Germinal center (tissue), 1 donor: ENCODE measurements at regions not wholly inside any gene's neighbourhood (a gene's known extent, or its start where the extent isn't known, plus 50 kb on each side); places are given as distances from the start of the nearest gene placed in this dataset.

Source experiments
- DNase-seq: peaks from one replicate; pipeline ENCODE4 v3.0.0; 2012; ENCODE audit warnings: mixed read lengths, low spot score

GRCh38 chr4:107317611-107318010 lies 281.5 kb upstream of the DKK2 start:
- no peak for DNase-seq

GRCh38 chr4:107315584-107315983 lies 279.5 kb upstream of the DKK2 start:
- no peak for DNase-seq

GRCh38 chr4:107314156-107314555 lies 278.0 kb upstream of the DKK2 start:
- DNase-seq, result no peak

GRCh38 chr4:107312366-107312765 lies 276.3 kb upstream of the DKK2 start:
- DNase-seq, result no peak

GRCh38 chr4:107304699-107305286 lies 268.7 kb upstream of the DKK2 start:
- DNase-seq, result no peak

GRCh38 chr4:107299646-107300045 lies 263.5 kb upstream of the DKK2 start:
- DNase-seq, result no peak

GRCh38 chr4:107292979-107293378 lies 256.9 kb upstream of the DKK2 start:
- DNase-seq, result no peak

GRCh38 chr4:107283587-107284559 lies 247.8 kb upstream of the DKK2 start:
- no peak for DNase-seq

- DNase-seq, result no peak
These were observed 243.6 kb upstream of the DKK2 start for GRCh38 chr4:107279733-107280132.

- no peak for DNase-seq
These were observed 242.8 kb upstream of the DKK2 start for GRCh38 chr4:107278791-107279483.

- DNase-seq, result no peak
These were observed 239.9 kb upstream of the DKK2 start for GRCh38 chr4:107276052-107276451.

- no peak for DNase-seq
These were observed 239.1 kb upstream of the DKK2 start for GRCh38 chr4:107275225-107275624.

GRCh38 chr4:107270614-107271013 lies 234.5 kb upstream of the DKK2 start:
- no peak for DNase-seq

GRCh38 chr4:107269175-107269574 lies 233.1 kb upstream of the DKK2 start:
- DNase-seq, result no peak

GRCh38 chr4:107265859-107266258 lies 229.7 kb upstream of the DKK2 start:
- DNase-seq, result no peak

- DNase-seq, result no peak
These were observed 225.2 kb upstream of the DKK2 start for GRCh38 chr4:107261241-107261874.

- no peak for DNase-seq
These were observed 222.2 kb upstream of the DKK2 start for GRCh38 chr4:107258359-107258758.

- DNase-seq, result no peak
These were observed 219.5 kb upstream of the DKK2 start for GRCh38 chr4:107255596-107255995.

- DNase-seq, result no peak
These were observed 219.0 kb upstream of the DKK2 start for GRCh38 chr4:107255114-107255513.

GRCh38 chr4:107253579-107254068 lies 217.5 kb upstream of the DKK2 start:
- no peak for DNase-seq

GRCh38 chr4:107253090-107253489 lies 217.0 kb upstream of the DKK2 start:
- DNase-seq, result no peak

GRCh38 chr4:107252571-107252970 lies 216.5 kb upstream of the DKK2 start:
- no peak for DNase-seq
